Skeletal muscle tissue (tissue), 3 donors: ENCODE measurements at regions not wholly inside any gene's neighbourhood (a gene's known extent, or its start where the extent isn't known, plus 50 kb on each side); places are given as distances from the start of the nearest gene placed in this dataset.

Experiments
- H3K27ac ChIP-seq: one replicate; pipeline ENCODE4 v1.7.0; 2013; ENCODE audit warnings: mild to moderate bottlenecking, low read depth, low read length, inconsistent platforms
- H3K27me3 ChIP-seq, 3 donors: one replicate each; pipeline ENCODE4 v1.7.0; 2013; ENCODE audit warnings: low read length in 3 of 3; ENCODE audit not compliant: control insufficient read depth in 3 of 3, insufficient read depth in 3 of 3
- H3K36me3 ChIP-seq, 3 donors: one replicate each; pipeline ENCODE4 v1.7.0; 2013; ENCODE audit warnings: low read length in 3 of 3; ENCODE audit not compliant: control insufficient read depth in 3 of 3, insufficient read depth in 3 of 3
- H3K4me1 ChIP-seq, 3 donors: one replicate each; pipeline ENCODE4 v1.7.0; 2013; ENCODE audit warnings: low read length in 3 of 3, mild to moderate bottlenecking in 3 of 3; ENCODE audit not compliant: control insufficient read depth in 3 of 3, insufficient read depth in 3 of 3
- H3K4me3 ChIP-seq, 3 donors: one replicate each; pipeline ENCODE4 v1.7.0; 2013; ENCODE audit warnings: low read length in 3 of 3
- H3K9ac ChIP-seq, 3 donors: one replicate each; pipeline ENCODE4 v1.7.0; 2013; ENCODE audit warnings: low read length in 3 of 3, mild to moderate bottlenecking in 3 of 3, moderate library complexity in 2 of 3, low read depth in 1 of 3
- H3K9me3 ChIP-seq, 3 donors: one replicate each; pipeline ENCODE4 v1.7.0; 2013; ENCODE audit warnings: low read length in 3 of 3; ENCODE audit not compliant: control insufficient read depth in 3 of 3
- donor health status: Osteomylitis.

DNA sequence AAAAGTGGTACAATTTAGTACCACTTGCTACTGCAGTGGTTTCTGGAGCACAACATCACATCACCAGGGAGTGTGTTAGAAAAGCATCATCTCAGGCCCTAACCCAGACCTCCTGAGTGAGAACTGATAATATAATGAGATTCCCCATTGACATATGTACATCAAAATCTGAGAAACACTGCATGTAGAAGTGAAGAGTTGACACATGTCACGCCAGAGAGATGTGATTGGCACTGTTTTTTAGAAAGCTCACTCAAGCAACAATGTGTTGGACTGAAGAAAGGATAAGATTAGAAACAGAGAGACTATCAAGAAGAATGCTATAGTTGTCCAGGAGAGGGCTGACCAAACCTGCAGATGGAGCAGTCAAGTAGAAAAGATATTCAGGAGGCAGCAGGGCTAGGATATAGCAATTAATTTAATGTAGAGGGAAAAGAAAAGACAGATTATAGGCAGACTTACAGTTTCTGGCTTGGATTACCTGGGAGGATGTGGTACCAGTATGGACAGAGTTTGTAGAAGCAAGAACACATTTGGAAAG, 324.4 kb upstream of the ADAMTSL1 start:
- no peaks in the 10 kb centered on the region for H3K4me1 ChIP-seq
- no peaks in the 10 kb centered on the region for H3K27me3 ChIP-seq
- no peaks in the 10 kb centered on the region for H3K9me3 ChIP-seq
- H3K4me3 ChIP-seq: no peak overlapping the region
- H3K9ac ChIP-seq: no peak overlapping the region
- no peaks in the 10 kb centered on the region for H3K36me3 ChIP-seq
- H3K27ac ChIP-seq: no peak overlapping the region

DNA sequence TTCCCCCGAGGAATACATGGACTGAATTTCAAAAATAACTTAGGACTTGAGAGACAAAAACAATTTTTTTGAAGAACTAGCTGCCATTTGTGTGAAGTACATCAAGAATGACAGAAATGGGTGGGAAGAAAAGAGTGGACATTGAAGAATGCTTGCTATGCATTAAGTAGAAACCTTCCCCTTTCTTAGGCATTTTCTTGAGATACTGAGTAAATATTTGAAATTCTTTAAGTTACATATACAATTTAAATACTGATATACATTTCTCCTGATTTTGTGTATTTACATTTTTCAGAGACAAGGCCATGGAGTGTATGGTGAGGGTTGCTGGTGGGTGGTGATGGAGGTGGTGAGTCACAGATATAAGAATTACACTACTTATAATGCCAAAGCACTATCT, 319.3 kb upstream of the ADAMTSL1 start:
- no peaks in the 10 kb centered on the region for H3K36me3 ChIP-seq
- H3K9ac ChIP-seq: no peak overlapping the region
- H3K27ac ChIP-seq: no peak overlapping the region
- no peaks in the 10 kb centered on the region for H3K4me1 ChIP-seq
- H3K4me3 ChIP-seq: no peak overlapping the region
- H3K9me3 ChIP-seq: no peaks in the 10 kb centered on the region
- H3K27me3 ChIP-seq: no peaks in the 10 kb centered on the region

DNA sequence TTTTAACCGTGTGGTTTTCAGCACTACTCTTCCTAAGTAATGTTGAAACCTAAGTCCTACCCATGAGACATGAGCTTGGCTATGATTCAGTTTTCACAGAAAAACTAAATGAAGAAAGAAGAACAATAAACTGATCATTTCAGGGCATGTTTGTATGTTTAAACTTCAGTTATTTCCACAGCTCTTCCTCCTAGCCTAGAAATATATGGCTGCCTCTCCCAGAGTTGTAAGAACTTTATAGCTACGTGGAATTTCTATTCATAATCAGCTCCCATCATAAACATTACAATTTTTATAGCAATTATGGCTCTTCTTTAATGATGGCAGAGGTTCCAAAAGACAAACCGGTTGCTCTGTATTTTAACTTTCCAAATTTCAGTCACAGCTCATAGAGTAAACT, 314.7 kb upstream of the ADAMTSL1 start:
- Histone ChIP-seq H3K4me3 (no peak overlapping the region), H3K9ac (no peak overlapping the region), H3K27ac (no peak overlapping the region), H3K9me3 (no peaks in the 10 kb centered on the region), H3K36me3 (no peaks in the 10 kb centered on the region), H3K27me3 (no peaks in the 10 kb centered on the region), H3K4me1 (no peaks in the 10 kb centered on the region)

DNA sequence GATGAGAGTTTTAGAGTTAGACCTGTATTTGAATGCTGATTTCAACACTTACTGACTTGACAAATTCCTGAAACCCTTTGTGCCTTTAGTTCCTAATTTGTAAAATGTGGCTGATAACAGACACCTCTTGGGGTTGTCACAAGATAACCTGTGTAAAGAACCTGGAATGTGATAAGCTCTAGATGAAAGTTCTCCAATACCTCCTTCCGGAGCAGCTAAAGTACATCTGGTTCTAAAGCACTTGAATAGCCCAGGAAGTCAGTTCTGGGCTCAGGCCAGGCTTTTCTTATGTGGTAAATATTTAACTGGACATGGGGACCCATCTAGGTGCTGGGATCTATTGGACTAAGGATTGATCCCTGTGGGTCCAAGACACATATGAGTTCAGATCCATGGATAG, 310.8 kb upstream of the ADAMTSL1 start:
- H3K36me3 ChIP-seq: no peaks in the 10 kb centered on the region
- H3K27me3 ChIP-seq: no peaks in the 10 kb centered on the region
- H3K9ac ChIP-seq: no peak overlapping the region
- H3K27ac ChIP-seq: no peak overlapping the region
- no peak overlapping the region for H3K4me3 ChIP-seq
- no peaks in the 10 kb centered on the region for H3K4me1 ChIP-seq
- H3K9me3 ChIP-seq: no peaks in the 10 kb centered on the region

DNA sequence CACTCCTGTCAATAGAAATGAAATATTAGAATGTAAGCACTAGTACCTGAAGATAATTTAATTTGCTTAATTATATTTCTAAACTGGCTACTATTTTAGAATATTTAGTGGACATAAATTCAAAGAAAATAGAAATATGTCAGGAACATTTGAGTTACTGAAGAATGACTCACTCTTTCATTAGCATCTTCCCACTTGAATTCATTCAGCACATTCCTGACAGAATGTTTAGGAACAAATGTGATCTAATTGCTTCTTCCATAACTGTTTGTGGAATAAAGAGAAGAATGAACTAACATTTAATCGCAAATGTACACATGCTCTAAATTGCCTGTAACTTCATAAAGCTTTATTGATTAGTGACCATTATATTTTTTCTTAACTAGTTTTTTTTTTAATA, 306.2 kb upstream of the ADAMTSL1 start:
- Histone ChIP-seq H3K9ac (no peak overlapping the region), H3K27ac (no peak overlapping the region), H3K27me3 (no peaks in the 10 kb centered on the region)

DNA sequence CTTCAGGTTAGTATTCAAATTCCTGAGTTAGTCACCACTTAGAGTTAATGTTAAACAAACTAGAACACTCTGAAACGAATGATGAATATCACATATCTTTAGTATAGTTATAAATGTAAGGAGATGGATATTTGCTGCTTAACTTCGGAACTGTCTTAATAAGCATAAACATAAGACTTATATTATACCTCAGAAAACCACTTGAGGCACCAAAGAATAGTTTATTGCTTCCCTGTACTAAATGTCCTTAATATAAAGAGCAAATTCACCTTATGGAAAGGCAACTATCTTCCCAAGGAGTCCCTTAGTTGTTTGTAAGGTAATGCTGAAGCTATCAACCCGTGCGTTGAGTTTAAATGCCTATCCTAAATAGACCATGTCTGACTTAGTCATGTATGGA, 300.0 kb upstream of the ADAMTSL1 start:
- Histone ChIP-seq H3K27me3 (no peaks in the 10 kb centered on the region), H3K9ac (no peak overlapping the region), H3K9me3 (peaks cover 0 to 2% (median 0%) of the 10 kb centered on the region in 3 donors), H3K4me3 (no peak overlapping the region), H3K36me3 (no peaks in the 10 kb centered on the region), H3K27ac (no peak overlapping the region), H3K4me1 (no peaks in the 10 kb centered on the region)

More for the DNA sequence above, 306.2 kb upstream of the ADAMTSL1 start:
- H3K4me1 ChIP-seq: no peaks in the 10 kb centered on the region
- no peaks in the 10 kb centered on the region for H3K9me3 ChIP-seq
- H3K36me3 ChIP-seq: no peaks in the 10 kb centered on the region
- no peak overlapping the region for H3K4me3 ChIP-seq

DNA sequence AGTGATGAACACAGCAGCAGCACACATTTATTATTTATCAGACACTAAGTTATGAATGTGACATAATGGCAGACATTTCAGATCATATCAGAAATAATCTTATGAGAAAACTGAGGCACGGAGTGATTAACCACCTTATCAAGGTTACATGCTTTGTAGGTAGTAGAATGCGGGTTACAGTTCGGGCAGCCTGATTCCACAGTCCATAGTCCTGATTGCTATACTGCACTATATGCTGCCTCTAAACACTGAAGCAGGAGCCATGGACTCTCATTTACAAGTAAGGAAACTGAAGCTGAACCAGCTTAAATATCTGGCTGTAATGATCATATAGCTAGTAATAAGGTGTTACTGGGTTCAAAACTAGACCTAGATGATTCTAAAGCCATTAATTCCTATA, 291.3 kb upstream of the ADAMTSL1 start:
- no peaks in the 10 kb centered on the region for H3K9me3 ChIP-seq
- H3K4me1 ChIP-seq: no peaks in the 10 kb centered on the region
- H3K4me3 ChIP-seq: no peak overlapping the region
- no peak overlapping the region for H3K9ac ChIP-seq
- no peaks in the 10 kb centered on the region for H3K27me3 ChIP-seq
- H3K27ac ChIP-seq: no peak overlapping the region
- H3K36me3 ChIP-seq: no peaks in the 10 kb centered on the region

DNA sequence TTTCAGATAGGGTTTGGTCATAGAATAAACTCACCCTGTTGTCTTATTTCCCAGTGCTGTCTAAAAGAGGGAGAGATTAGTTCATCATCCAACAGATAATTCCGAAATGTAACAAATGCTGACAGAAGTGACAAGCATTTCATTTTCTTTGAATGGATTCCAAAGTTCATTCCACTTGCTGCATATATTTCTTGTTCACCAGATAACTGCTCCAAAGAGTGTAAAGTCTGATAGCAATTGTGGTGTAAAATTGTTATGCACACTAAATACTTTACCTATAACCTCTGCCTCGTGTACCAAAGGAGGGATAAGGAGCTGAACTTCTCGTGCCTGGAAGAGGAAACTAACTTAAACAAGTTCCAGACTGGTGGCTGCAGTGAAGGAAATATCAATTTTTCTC, 290.0 kb upstream of the ADAMTSL1 start:
- Histone ChIP-seq H3K9ac (no peak overlapping the region), H3K9me3 (no peaks in the 10 kb centered on the region), H3K36me3 (no peaks in the 10 kb centered on the region), H3K27me3 (no peaks in the 10 kb centered on the region), H3K27ac (no peak overlapping the region), H3K4me3 (no peak overlapping the region), H3K4me1 (no peaks in the 10 kb centered on the region)

DNA sequence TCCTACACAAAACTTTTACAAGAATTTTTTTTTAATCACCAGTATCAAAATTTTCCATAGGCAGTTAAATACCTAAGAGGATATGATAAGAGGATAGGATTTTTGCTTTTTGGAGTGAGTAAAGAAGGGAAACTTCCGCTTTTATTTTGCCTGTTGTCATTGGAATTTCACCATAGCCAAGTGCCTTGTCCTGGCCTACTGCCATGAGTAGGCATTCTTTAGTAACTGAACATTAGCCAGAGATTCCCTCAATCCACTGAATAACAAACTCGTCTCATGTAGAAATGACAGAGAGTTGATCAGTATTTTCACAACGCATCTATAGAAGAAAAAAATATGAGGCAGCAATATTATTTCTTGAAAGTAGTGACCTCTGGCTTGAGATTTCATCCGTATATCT, 289.6 kb upstream of the ADAMTSL1 start:
- Histone ChIP-seq H3K27me3 (no peaks in the 10 kb centered on the region), H3K9ac (no peak overlapping the region), H3K4me1 (no peaks in the 10 kb centered on the region), H3K4me3 (no peak overlapping the region), H3K9me3 (no peaks in the 10 kb centered on the region), H3K36me3 (no peaks in the 10 kb centered on the region), H3K27ac (no peak overlapping the region)

DNA sequence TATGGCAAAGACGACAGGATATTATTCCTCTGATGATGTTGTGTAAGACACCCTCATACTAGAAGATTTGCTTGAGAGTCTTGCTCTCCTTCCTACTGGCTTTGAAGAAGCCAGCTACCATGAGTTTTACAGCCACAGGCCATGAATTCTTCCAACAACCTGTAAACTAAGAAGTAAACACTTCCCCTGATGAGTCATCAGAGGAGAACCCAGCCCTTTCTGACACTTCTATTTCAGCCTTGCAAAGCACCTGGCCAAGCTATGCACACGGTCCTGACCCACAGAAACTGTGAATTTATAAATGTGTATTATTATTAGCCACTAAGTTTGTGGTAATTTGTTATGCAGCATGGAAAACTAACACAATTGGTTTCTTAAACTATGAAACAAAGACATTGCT, 288.8 kb upstream of the ADAMTSL1 start:
- H3K27ac ChIP-seq: no peak overlapping the region
- H3K27me3 ChIP-seq: no peaks in the 10 kb centered on the region
- H3K9me3 ChIP-seq: no peaks in the 10 kb centered on the region
- no peak overlapping the region for H3K4me3 ChIP-seq
- no peaks in the 10 kb centered on the region for H3K4me1 ChIP-seq
- H3K36me3 ChIP-seq: no peaks in the 10 kb centered on the region
- H3K9ac ChIP-seq: no peak overlapping the region

DNA sequence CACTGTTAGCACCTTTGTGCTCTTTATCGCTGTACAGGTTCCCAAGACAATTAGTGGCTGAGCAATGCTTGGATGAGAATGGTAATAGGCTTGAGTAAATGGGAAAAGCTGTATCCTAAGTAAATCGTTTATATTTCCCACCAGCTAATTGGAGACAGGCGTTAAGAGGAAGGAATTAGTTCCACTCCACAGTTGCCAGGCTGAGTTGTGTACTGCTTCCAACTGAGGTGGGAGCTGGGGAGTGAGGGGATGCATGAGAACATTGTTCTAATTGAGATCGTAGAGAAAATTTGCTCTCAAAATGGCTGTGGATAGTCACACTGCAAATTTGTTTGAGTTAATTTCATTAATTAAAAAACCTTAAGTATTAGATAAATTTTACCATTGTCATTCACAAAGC, 285.0 kb upstream of the ADAMTSL1 start:
- no peaks in the 10 kb centered on the region for H3K9me3 ChIP-seq
- no peaks in the 10 kb centered on the region for H3K27me3 ChIP-seq
- H3K27ac ChIP-seq: no peak overlapping the region
- H3K4me3 ChIP-seq: no peak overlapping the region
- H3K9ac ChIP-seq: no peak overlapping the region
- no peaks in the 10 kb centered on the region for H3K36me3 ChIP-seq
- no peaks in the 10 kb centered on the region for H3K4me1 ChIP-seq
